Nucleus accumbens (tissue), 56 donors: ENCODE measurements at regions not wholly inside any gene's neighbourhood (a gene's known extent, or its start where the extent isn't known, plus 50 kb on each side); places are given as distances from the start of the nearest gene placed in this dataset.
"Not testable (repeated sequence)": the region's sequence is repeated elsewhere in the genome, so short reads cannot be mapped to it uniquely, and the experiment has no call there.

Source experiments
- DNase-seq, 56 donors: peaks; one replicate each; lab custom pipeline; 2025; lab: John Stamatoyannopoulos, UW

- no peak for DNase-seq
Measured at GRCh38 chr1:5739561-5740078, 252.6 kb downstream of the NPHP4 start.

- no peak for DNase-seq
Measured at GRCh38 chr1:5738911-5739462, 253.2 kb downstream of the NPHP4 start.

GRCh38 chr1:5737081-5737480, 255.1 kb downstream of the NPHP4 start:
- no peak for DNase-seq

- DNase-seq = no peak
Measured at GRCh38 chr1:5734996-5735395, 257.2 kb downstream of the NPHP4 start.

GRCh38 chr1:5734414-5734813, 257.8 kb downstream of the NPHP4 start:
- DNase-seq = no peak

GRCh38 chr1:5733596-5733995, 258.6 kb downstream of the NPHP4 start:
- DNase-seq = no peak

GRCh38 chr1:5731110-5731423, 261.2 kb downstream of the NPHP4 start:
- no peak for DNase-seq

GRCh38 chr1:5730272-5731109, 261.7 kb downstream of the NPHP4 start:
- no peak for DNase-seq

GRCh38 chr1:5729636-5730145, 262.5 kb downstream of the NPHP4 start:
- no peak for DNase-seq

- DNase-seq = no peak
Measured at GRCh38 chr1:5728663-5729355, 263.4 kb downstream of the NPHP4 start.

GRCh38 chr1:5727871-5728643, 264.2 kb downstream of the NPHP4 start:
- DNase-seq = no peak

- DNase-seq = no peak
Measured at GRCh38 chr1:5727191-5727590, 265.0 kb downstream of the NPHP4 start.

- not testable (repeated sequence) for DNase-seq
Measured at GRCh38 chr1:5726586-5727184, 265.5 kb downstream of the NPHP4 start.

- no peak for DNase-seq
Measured at GRCh38 chr1:5725855-5726585, 266.2 kb downstream of the NPHP4 start.

- DNase-seq = no peak
Measured at GRCh38 chr1:5725406-5725805, 266.8 kb downstream of the NPHP4 start.

- DNase-seq = no peak
Measured at GRCh38 chr1:5724847-5725246, 267.4 kb downstream of the NPHP4 start.

- DNase-seq = peak in 1 of 56 donors; percentile 19
Measured at GRCh38 chr1:5722635-5723164, 269.5 kb downstream of the NPHP4 start.

- peak in 1 of 56 donors; percentile 14 for DNase-seq
Measured at GRCh38 chr1:5721634-5722215, 270.5 kb downstream of the NPHP4 start.

GRCh38 chr1:5720936-5721335, 271.3 kb downstream of the NPHP4 start:
- DNase-seq = no peak
